HCT116 (cell line): ENCODE measurements at regions not wholly inside any gene's neighbourhood (a gene's known extent, or its start where the extent isn't known, plus 50 kb on each side); places are given as distances from the start of the nearest gene placed in this dataset.

Experiments used
- ATAC-seq: fragments of 200-7000 bp; cut with Tn5 transposase; 2 replicates; pipeline ENCODE4 v1.9.1; 2020; ENCODE audit warnings: mild to moderate bottlenecking, moderate library complexity
- BruUV-seq: library from RNA; stranded (reverse); fragments of 400-500 nt; replicated peaks from 2 replicates; lab custom pipeline; 2021; lab: Mats Ljungman, UMichigan
- CTCF ChIA-PET: fragments of 300-600 bp; sonication (Branson Sonifier 250); formaldehyde crosslinking; loops from one replicate; lab custom pipeline; 2021; ENCODE audit warnings: antibody characterized with exemption; lab: Charles Lee
- POLR2A ChIA-PET: fragments of 300-600, 350-600 bp; sonication (Branson Sonifier 250); formaldehyde crosslinking; loops from one replicate; lab custom pipeline; 2021; ENCODE audit warnings: antibody characterized with exemption; lab: Charles Lee
- RAD21 ChIA-PET, 2 experiments: fragments of 300-600 bp; sonication (Branson Sonifier 250); formaldehyde crosslinking; loops; one replicate each; lab custom pipeline; 2023; ENCODE audit warnings: low total read pairs in 2 of 2; ENCODE audit not compliant: uncharacterized antibody in 2 of 2, unreplicated experiment in 2 of 2, low non-redundant PET in 1 of 2; lab: Charles Lee
- DNase-seq: peaks from one replicate; pipeline ENCODE4 v3.0.0-alpha.2; 2010; ENCODE audit warnings: low read depth, low spot score
- H2AFZ ChIP-seq: fragments of 200-600 bp; shearing (Covaris generic), sonication (generic); 2 replicates; pipeline ENCODE4 v1.6.1; 2017; ENCODE audit warnings: low read depth, mixed run types, mixed read lengths, antibody characterized with exemption, low read length; ENCODE audit not compliant: poor library complexity, severe bottlenecking
- H3K27ac ChIP-seq: 2 replicates; pipeline ENCODE4 v1.5.1; 2012; ENCODE audit warnings: low read depth, low read length
- H3K27me3 ChIP-seq: fragments of 200-600 bp; sonication (generic); 2 replicates; pipeline ENCODE4 v1.6.1; 2016; ENCODE audit warnings: mixed run types, low read length, mixed read lengths; ENCODE audit not compliant: insufficient read depth
- H3K36me3 ChIP-seq, 2 experiments: fragments of 200-500 bp in 1 of 2; fragments of 200-600 bp in 1 of 2; sonication (Bioruptor generic) in 1 of 2; sonication (generic) in 1 of 2; 2 replicates each; pipeline versions ENCODE4 v1.5.1 to v1.6.1; 2014 to 2016; ENCODE audit warnings: low read length in 2 of 2, inconsistent platforms in 1 of 2, mixed read lengths in 1 of 2, mixed run types in 1 of 2; ENCODE audit not compliant: insufficient read depth in 2 of 2, control insufficient read depth in 1 of 2
- H3K4me1 ChIP-seq, 2 experiments: fragments of 200-600 bp in 1 of 2; sonication (generic) in 1 of 2; 2 replicates each; pipeline versions ENCODE4 v1.5.1 to v1.6.1; 2012 to 2017; ENCODE audit warnings: low read length in 2 of 2, inconsistent platforms in 1 of 2, mild to moderate bottlenecking in 1 of 2, mixed read lengths in 1 of 2, mixed run types in 1 of 2, moderate library complexity in 1 of 2; ENCODE audit not compliant: insufficient read depth in 2 of 2, control insufficient read depth in 1 of 2
- H3K4me2 ChIP-seq: fragments of 200-600 bp; sonication (generic); 2 replicates; pipeline ENCODE4 v1.6.1; 2017; ENCODE audit warnings: mixed run types, low read length, mixed read lengths
- H3K4me3 ChIP-seq, 2 experiments: fragments of 200-600 bp in 1 of 2; sonication (generic) in 1 of 2; replicated peaks in 1 of 2; 2 replicates each; pipeline ENCODE4 v1.5.1; 2011 to 2016; ENCODE audit warnings: low read length in 2 of 2, control low read depth in 1 of 2, low read depth in 1 of 2, mild to moderate bottlenecking in 1 of 2, mixed read lengths in 1 of 2, mixed run types in 1 of 2
- H3K79me2 ChIP-seq: fragments of 200-600 bp; sonication (generic); 2 replicates; pipeline ENCODE4 v1.6.1; 2017; ENCODE audit warnings: mild to moderate bottlenecking, mixed run types, low read length, moderate library complexity, mixed read lengths; ENCODE audit not compliant: insufficient read depth
- H3K9ac ChIP-seq: fragments of 200-600 bp; sonication (generic); 2 replicates; pipeline ENCODE4 v1.6.1; 2016; ENCODE audit warnings: low read length, mixed read lengths
- H3K9me2 ChIP-seq: fragments of 200-600 bp; sonication (generic), shearing (Covaris generic); 2 replicates; pipeline ENCODE4 v1.6.1; 2017; ENCODE audit warnings: mixed run types, mild to moderate bottlenecking, moderate library complexity; ENCODE audit not compliant: insufficient read depth
- H3K9me3 ChIP-seq, 2 experiments: fragments of 200-500 bp in 1 of 2; fragments of 200-600 bp in 1 of 2; sonication (Bioruptor generic) in 1 of 2; sonication (generic) in 1 of 2; 2 replicates each; pipeline ENCODE4 v1.6.1; 2014 to 2017; ENCODE audit warnings: low read length in 2 of 2, mixed read lengths in 2 of 2, inconsistent platforms in 1 of 2, low read depth in 1 of 2, mild to moderate bottlenecking in 1 of 2, mixed run types in 1 of 2, moderate library complexity in 1 of 2; ENCODE audit not compliant: control insufficient read depth in 1 of 2, insufficient read depth in 1 of 2
- H4K20me1 ChIP-seq: fragments of 200-600 bp; sonication (generic), shearing (Covaris generic); 2 replicates; pipeline ENCODE4 v1.6.1; 2017; ENCODE audit warnings: mixed run types, mild to moderate bottlenecking, moderate library complexity; ENCODE audit not compliant: insufficient read depth
- ATF3 ChIP-seq: IDR thresholded peaks from 2 replicates; pipeline ENCODE4 v1.6.1; 2012
- CEBPB ChIP-seq: IDR thresholded peaks from 2 replicates; pipeline ENCODE4 v1.6.1; 2012; ENCODE audit warnings: low read depth
- CTCF ChIP-seq, 3 experiments: fragments of 200-600 bp in 1 of 3; sonication (generic) in 1 of 3; IDR thresholded peaks in 2 of 3; conservative IDR thresholded peaks in 1 of 3; 2 replicates each; pipeline ENCODE4 v1.5.1; 2012 to 2017; ENCODE audit warnings: low read depth in 2 of 3, low read length in 2 of 3, antibody characterized with exemption in 1 of 3, borderline replicate concordance in 1 of 3, control low read depth in 1 of 3, mild to moderate bottlenecking in 1 of 3, mixed read lengths in 1 of 3, mixed run types in 1 of 3, moderate library complexity in 1 of 3; ENCODE audit not compliant: insufficient read depth in 1 of 3
- EGR1 ChIP-seq: IDR thresholded peaks from 2 replicates; pipeline ENCODE4 v1.6.1; 2012; ENCODE audit warnings: low read depth
- ELF1 ChIP-seq: IDR thresholded peaks from 2 replicates; pipeline ENCODE4 v1.6.1; 2012; ENCODE audit warnings: low read depth, borderline replicate concordance
- EZH2 ChIP-seq: fragments of 200-600 bp; sonication (generic); IDR thresholded peaks from 2 replicates; pipeline ENCODE4 v1.6.1; 2017; ENCODE audit warnings: antibody characterized with exemption, mixed run types
- EZH2phosphoT487 ChIP-seq: fragments of 200-600 bp; IDR thresholded peaks from 2 replicates; pipeline ENCODE4 v1.6.1; 2018; ENCODE audit warnings: antibody characterized with exemption, borderline replicate concordance
- FOSL1 ChIP-seq: IDR thresholded peaks from 2 replicates; pipeline ENCODE4 v1.6.1; 2012; ENCODE audit warnings: low read depth
- JUND ChIP-seq: IDR thresholded peaks from 2 replicates; pipeline ENCODE4 v1.6.1; 2012
- RAD21 ChIP-seq: IDR thresholded peaks from 2 replicates; pipeline ENCODE4 v1.6.1; 2012; ENCODE audit warnings: low read depth, mild to moderate bottlenecking
- SRF ChIP-seq: IDR thresholded peaks from 2 replicates; pipeline ENCODE4 v1.6.1; 2012; ENCODE audit warnings: low read depth
- TCF7L2 ChIP-seq: IDR thresholded peaks from 2 replicates; pipeline ENCODE4 v1.7.0; 2011; ENCODE audit warnings: borderline replicate concordance, inconsistent platforms; ENCODE audit not compliant: insufficient read depth, insufficient read length; ENCODE audit errors: extremely low read depth
- ZNF274 ChIP-seq: fragments of 200-500 bp; sonication (Bioruptor generic); IDR thresholded peaks from 2 replicates; pipeline ENCODE4 v1.6.1; 2014; ENCODE audit warnings: mild to moderate bottlenecking, low read depth, low read length, inconsistent platforms
- intact Hi-C: fragments of 100-400 bp; cut with micrococcal nuclease; formaldehyde crosslinking; loops from 2 replicates; pipeline ENCODE4 v1.10.0; 2022

- DNase-seq = no peak
- Histone ChIP-seq H4K20me1 (no peaks in the 10 kb centered on the region), H3K4me1 (peaks cover 37 to 43% of the 10 kb centered on the region in 2 experiments), H3K4me3 (no peak overlapping the region), H3K4me2 (no peak overlapping the region), H3K79me2 (no peaks in the 10 kb centered on the region), H3K27ac (peak overlapping the region; percentile 31; the same call in 1 of the 2 replicates), H2AFZ (no peak overlapping the region), H3K9me3 (no peaks in the 10 kb centered on the region), H3K9me2 (no peaks in the 10 kb centered on the region)
- BruUV-seq = no TSS peak
- RAD21 ChIA-PET = no interaction called here
- POLR2A ChIA-PET = no interaction called here
- intact Hi-C loops = no loop called here
- no peak for ATAC-seq
- CTCF ChIA-PET = no interaction called here
- TF ChIP-seq TCF7L2 (peak; percentile 90), RAD21 (no peak)
- TF ChIP-seq, all 23 proteins: peak for 1
- Histone ChIP-seq H3K9ac (no peak overlapping the region), H3K27me3 (no peaks in the 10 kb centered on the region), H3K36me3 (no peaks in the 10 kb centered on the region)
Observed at GRCh38 chr14:54102051-54102456, 145.4 kb upstream of the BMP4 start.

- CTCF ChIA-PET = no interaction called here
- Histone ChIP-seq H3K4me3 (no peak overlapping the region), H3K9me3 (no peaks in the 10 kb centered on the region), H3K36me3 (no peaks in the 10 kb centered on the region), H3K79me2 (no peaks in the 10 kb centered on the region), H3K9me2 (no peaks in the 10 kb centered on the region), H4K20me1 (no peaks in the 10 kb centered on the region), H3K27ac (peak overlapping the region; percentile 31; the same call in 1 of the 2 replicates), H3K4me2 (no peak overlapping the region), H3K27me3 (no peaks in the 10 kb centered on the region), H3K4me1 (peaks cover 42 to 48% of the 10 kb centered on the region in 2 experiments), H3K9ac (no peak overlapping the region), H2AFZ (no peak overlapping the region)
- intact Hi-C loops = no loop called here
- POLR2A ChIA-PET = no interaction called here
- TF ChIP-seq CEBPB (no peak), EGR1 (no peak), JUND (no peak), ZNF274 (no peak), ELF1 (no peak), SRF (no peak), EZH2phosphoT487 (no peak), CTCF (IDR thresholded peaks at IDR 0.05 in 2 of 3, conservative IDR thresholded peaks at IDR 0.05 in 1 of 3; ENCODE audit: borderline replicate concordance in 1 of 3, insufficient read depth in 1 of 3, low read depth in 2 of 3, low read length in 2 of 3) (no peak), FOSL1 (no peak), ATF3 (no peak), EZH2 (no peak)
- ATAC-seq = no peak
- RAD21 ChIA-PET = no interaction called here
- no peak for DNase-seq
- BruUV-seq = no TSS peak
Observed at GRCh38 chr14:54102530-54102929, 145.9 kb upstream of the BMP4 start.
